GM04503 (cell line): ENCODE measurements at regions not wholly inside any gene's neighbourhood (a gene's known extent, or its start where the extent isn't known, plus 50 kb on each side); places are given as distances from the start of the nearest gene placed in this dataset.
"Not testable (repeated sequence)": the region's sequence is repeated elsewhere in the genome, so short reads cannot be mapped to it uniquely, and the experiment has no call there.

Experiments
- DNase-seq: peaks from one replicate; pipeline ENCODE4 v3.0.0-alpha.2; 2012; ENCODE audit warnings: low read depth

DNA sequence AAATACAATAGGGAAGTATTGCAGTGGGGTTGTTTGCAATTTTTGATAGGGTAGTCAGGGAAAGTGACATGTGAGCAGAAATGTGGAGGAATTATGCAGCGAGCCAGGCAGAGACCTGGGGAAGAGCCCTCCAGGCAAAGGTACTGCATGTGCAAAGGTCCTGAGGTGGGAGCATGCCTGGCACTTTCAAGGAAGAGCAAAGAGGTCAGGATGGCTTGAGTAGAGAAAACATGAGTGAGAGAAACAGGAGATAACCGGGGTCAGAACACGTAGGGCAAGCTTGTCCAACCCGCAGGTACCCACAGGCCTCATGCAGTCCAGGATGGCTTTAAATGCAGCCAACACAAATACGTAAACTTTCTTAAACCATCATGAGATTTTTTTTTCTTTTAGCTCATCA lies 71.0 kb downstream of the COQ2 start:
- no peak for DNase-seq

DNA sequence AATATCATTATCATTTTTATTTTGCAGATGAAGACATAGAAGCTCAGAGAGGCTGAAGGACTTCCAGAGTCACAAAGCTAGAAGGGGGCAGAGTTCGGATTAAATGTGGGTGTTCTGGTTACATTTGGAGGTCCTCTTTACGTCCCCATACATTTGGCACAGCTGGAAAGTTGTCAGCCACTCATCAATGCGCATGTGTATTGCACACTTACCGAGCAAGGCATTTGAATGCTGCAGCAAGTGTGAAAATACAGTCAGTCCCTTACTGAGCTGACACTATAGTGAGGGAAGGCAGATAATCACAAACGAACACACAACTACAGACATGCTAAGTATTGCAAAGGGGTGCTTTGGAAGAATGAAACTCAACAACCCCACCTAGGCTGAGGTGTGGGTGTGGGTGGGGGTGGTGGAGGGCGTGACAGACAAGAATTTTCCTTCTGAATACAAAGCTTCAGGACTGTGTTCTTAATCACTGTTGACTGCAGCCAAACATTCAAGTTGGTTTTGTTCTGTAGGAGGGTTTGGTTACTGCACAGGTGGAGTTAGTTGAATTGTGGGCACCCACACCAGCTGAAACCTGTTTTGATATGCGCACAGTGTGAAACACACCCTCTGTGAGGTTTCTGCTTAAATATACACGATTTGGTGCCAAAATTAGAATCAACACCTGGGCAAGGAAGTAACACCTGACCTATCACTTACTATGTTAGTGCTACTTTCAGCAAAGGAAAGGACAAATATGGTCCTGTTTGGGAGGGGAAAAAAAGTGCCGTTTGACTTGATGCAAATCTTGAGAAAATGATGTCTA lies 72.4 kb downstream of the COQ2 start:
- no peak for DNase-seq

DNA sequence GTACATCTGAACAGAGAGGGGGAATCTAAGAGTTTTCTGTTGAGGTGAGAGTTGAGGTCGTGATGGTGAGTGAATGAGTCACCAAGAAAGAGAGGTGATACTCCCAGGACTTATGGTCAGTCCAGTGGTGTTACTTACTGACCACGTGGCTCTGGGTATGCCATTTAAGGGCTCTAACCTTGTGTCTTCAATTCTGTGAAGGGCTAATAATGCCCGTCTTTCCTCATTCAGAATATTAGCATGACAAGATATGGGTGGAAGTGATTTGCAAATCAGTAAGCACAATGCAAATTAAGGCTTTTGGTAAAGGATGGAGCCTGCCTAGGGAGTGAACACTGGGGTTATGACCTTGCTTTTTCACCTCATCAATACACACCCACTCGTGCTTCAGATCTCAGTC lies 75.2 kb downstream of the COQ2 start:
- DNase-seq: no peak

DNA sequence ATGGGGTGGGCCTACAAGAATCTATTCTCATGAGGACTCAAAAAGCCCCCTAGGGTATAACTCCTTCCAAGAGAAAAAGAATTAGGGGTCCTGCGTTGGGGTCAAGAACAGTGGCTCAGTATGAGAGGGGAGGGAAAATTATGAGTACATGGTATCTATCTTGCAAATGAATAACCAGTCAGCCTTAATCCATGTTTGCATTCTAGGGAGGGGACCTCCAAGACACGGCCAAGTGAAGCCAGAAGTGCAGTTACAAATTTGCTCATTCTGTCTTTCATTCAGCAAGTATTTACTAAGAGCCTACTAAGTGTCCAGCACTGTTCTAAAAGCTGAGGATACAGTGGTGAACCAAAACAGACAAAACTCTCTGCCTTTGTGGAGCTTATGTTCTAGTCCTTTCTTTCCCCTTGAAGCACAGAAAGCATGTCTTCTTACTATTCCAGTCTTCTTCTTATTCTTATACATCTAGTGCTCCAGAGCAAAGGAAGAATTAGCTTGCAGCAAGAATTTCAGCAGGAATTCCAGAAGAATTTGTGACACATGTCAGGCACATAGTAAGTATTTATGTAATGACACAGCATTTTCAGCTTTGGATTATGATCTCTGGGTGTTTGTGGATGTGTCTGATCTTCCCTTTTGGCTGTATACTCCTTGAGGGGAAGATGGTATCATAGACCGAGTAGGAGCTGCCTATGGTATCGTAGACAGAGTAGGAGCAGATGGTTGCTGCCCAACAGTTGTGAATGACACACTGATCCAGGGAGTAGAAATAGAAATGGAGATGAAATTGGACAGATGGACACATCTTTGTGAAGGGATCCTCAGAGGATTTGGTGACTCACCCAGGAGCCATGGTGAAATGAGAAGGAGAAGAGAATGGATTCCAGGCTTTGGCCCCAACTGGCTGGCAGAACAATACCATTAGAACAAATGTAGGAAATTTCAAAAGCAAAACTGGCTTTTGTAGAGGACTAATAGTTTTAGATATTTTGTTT lies 75.9 kb downstream of the COQ2 start:
- no peak for DNase-seq

DNA sequence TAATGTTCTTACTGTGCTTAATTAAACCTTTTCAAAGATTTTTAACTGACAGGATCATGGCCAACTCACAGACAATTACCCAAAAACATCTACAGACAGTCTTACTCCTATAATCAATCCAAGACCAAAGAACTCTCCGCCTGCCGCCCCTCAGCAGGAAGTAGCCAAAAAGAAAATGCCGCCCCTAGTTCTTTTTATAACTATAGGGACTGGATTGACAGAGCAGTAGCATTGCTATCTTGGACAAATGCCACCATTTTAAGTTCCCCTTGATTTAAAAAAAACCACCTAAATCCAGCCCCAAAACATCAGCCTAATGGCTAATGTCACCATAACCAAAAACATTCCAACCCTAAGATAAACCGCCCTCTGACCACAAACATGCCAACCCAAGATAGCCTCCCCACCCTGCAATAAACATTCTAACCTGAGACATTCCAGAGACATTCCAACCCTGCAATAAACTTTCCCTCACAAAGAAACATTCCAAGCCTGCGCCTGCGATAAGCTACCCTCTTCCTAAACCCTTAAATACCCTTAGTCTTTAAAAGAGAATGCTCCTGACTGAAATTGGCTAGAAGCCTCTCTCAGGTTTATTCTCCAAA lies 77.0 kb downstream of the COQ2 start:
- peak; percentile 73 for DNase-seq

DNA sequence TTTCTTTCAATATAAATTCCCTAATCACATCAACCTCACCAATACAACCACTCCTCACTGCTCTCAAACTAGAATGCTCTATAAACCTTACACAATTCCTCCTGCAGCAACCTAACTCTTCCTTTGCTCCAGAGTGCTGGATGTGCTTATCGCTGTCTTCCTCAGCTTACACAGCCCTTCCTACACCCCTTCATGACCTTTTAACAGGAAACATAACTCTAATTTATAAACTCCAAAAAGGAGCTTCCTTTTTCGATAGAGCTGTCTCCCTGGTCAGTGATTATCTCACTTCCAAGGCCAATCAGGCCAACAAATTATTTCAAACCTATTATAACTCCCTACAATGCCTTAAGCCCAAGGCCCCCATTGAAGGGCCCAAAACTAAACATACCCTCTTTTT lies 78.8 kb downstream of the COQ2 start:
- no peak for DNase-seq

DNA sequence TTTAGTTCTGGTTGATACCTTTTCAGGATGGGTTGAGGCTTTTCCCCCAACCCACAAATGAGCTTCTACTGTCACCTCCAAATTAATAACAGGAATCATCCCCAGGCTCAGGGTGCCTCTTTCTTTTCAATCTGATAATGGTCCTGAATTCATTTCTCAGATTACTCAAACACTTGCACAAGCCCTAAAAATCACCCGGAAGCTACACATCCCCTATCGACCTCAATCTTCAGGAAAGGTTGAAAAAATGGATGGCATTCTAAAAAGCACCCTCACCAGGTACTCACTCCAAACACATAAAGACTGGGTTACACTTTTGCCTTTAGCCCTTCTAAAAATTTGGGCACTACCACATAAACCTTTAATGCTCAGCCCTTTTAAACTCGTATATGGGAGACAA lies 79.9 kb downstream of the COQ2 start:
- no peak for DNase-seq

DNA sequence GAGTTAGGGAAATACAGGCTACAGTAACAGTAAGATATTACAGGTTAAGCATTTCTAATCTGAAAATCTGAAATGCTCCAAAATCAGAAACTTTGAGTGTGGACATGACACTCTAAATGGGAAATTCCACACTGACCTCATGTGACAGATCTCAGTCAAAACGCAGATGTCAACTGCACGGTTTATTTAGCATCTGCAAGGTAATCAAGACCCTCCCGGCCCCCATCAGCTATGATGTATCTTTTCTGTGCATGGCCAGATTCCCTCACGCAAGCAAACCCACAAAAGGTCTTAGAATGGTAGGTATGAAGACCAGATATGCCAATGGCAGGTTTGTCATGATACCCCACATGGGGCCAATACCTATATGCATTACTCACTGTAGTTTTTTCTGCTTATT lies 82.8 kb downstream of the COQ2 start:
- DNase-seq: no peak

DNA sequence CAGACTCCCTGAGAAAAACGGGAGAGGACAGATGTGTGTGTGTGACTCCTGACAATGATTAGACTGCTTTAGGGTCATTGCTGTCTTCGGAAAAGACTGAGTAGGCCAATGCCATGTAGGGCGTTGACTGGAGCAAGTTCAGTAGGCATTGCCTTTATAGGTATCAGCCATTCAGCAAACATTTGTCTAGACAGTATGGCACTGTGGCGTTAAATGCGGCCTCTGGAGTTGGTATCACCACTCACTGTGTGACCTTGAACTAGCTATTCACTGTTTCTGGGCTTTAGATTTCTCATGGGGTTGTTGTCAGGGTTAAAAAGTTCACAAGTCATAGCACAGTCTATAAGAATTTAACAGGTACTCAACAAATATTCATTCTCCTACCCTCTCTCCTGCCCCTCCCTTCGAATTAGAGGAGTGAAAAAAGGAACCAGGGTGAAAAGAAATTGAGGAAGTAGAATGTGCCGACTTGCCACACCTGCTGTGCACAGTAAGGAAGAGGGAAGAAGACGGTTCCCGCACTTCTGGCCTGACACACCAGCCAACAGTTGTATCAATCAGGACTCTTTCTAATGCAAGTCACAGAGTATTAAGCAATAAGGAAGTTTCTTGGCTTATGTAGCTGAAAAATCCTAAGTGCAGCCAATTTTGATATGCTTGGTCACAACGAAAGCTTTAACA lies 83.2 kb upstream of the PLAC8 start:
- DNase-seq: no peak

DNA sequence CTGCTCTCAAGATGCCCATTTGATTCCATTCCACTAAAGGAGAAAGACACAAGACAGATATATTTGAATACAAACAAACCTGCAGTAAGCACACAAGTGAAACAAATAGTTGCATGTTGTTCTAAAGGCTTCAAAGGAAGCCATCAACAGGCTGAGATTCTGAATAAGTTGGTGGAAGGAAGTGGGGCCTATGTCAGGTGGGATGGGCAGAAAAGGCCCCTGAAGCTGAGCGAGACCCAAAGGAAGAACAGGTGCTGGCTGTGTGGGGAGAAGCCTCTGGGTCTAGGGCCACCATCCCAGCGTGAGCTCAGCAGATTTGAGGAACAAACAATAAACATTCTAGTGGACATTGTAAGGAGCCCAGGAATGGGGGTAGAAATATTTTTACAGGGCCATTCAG lies 82.4 kb upstream of the PLAC8 start:
- DNase-seq: no peak

DNA sequence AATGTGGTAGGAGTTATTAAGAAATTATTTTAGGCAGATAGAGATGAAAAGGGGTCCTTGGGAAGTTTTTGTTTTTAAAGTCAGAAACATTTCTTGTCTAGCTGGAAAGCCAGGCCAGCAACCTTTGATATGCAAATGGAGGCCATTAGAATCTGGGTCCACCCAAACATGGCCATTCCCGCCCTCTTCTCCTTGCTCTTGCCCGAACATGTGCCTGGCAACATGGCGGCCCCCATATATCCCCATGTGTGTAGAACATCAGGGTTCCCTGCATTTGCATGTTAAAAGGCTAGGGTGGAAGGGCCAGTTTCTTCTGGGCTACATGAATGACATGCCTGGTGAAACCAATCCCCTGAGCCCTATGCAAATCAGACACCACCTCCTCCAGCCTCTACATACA lies 80.7 kb upstream of the PLAC8 start:
- DNase-seq: no peak

DNA sequence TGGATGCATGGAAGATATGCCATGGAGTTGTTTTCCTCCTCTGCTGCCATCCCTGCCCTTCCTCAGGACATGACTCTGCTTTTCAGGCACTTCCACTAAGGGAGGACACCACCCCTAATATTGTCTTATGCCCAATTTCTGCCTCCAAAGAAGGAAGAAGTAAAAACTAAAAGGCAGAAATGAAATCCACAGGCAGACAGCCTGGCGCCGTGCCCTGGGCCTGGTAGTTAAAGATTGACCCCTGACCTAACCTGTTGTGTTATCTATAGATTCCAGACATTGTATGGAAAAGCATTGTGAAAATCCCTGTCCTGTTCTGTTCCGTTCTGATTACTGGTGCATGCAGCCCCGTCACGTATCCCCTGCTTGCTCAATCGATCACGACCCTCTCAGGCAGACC lies 80.1 kb upstream of the PLAC8 start:
- not testable (repeated sequence) for DNase-seq

DNA sequence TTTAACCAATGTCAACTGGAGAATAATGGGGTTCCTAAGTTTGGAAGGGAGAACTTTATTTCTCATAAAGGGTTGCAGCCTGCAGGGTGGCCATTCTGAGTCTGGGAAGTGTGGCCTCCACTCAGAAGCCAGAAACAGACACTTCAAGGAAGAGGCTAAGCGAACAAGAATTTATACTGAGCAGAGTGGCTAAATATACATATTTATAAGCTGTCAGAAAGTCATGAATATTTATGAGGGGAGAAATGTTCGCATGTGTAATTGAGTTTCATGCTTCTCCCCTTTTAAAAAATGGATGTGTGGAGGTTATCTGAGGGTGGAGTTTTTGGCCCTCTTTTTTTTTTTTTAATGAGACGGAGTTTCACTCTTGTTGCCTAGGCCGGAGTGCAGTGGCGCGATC lies 78.1 kb upstream of the PLAC8 start:
- DNase-seq: no peak

DNA sequence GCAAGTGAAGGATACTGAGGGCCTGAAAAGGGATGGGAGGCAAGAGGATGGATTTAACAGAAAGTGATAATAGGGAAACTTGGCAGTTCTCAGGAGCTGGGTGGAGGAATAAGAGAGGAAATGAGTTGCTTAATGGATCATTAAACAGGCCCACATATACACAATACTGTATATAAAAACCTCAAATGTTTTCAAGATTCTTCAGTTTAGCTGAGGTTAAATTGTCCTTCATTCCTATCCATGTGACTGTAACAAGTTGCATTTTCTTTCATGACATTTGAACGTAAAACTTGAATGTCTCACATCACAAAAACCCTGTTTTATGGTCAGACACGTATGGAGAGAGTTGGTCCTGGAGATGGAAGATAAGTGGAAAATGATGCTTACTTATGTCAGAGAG lies 76.5 kb upstream of the PLAC8 start:
- DNase-seq: no peak

DNA sequence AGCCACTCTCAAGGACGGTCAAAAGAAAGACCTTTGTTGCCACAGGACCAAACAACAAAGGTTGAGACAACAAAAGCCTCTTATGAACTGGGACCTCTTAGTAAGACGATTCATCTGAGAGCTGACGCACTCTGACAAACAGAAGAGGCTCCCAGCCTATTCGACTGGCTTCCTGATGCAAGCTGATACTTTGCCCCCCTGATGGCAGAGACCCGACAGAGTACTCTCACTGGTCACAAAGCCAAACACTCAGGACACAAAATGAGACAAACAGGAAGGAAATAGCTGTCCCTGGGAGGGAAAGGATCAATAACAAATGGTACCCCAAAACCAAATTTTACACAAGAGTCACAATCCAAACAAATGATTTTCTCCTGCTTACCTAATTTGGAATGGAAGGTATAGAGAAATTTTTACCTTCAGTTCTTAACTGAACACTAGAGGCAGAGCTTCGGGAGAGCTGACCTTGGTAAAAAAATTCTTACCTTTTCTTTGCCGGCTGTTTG lies 75.2 kb upstream of the PLAC8 start:
- DNase-seq: no peak

DNA sequence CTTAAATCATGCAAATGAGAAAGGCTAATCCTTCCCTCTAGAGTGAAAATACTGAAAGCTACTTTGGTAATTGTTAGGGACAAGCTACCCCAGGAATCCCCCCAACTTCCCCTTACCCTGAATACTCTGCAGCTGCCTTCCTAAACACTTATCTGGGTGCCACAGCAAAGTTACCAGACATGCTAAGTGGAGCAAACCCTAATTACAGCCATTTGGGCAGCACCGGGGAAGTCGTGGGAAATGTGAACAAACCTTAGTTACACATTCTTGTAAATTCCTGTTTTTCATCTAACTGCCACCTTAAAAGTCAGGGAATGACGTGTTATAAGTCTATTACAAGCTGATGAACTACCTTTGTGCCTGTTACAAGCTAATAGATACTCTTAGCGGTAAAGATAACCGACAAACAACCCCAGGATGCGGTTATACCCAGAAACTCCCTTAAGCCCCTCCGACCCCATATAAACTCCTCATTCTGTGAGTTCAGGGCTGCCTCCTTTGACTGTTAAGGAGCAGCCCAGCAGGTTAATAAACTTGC lies 66.0 kb upstream of the PLAC8 start:
- DNase-seq: no peak

DNA sequence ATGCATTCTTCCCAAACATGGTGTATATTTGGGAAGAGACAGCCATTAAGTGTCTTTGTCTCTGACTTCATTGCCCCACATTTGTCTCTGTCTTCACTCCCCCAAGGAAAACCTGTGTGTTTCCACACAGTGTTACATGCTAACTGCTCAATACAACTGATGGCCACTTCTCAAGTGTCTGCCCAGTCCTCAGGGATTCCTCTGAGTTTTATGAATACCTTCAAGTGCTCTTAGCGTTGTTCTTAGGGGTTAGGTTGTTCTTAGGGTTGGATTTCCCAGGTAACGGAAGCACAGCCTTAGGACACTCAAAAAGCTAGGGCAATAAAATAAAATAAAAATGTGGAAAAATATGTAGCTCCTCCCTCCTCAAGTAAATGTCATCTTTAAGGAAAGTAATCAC lies 64.7 kb upstream of the PLAC8 start:
- DNase-seq: no peak

DNA sequence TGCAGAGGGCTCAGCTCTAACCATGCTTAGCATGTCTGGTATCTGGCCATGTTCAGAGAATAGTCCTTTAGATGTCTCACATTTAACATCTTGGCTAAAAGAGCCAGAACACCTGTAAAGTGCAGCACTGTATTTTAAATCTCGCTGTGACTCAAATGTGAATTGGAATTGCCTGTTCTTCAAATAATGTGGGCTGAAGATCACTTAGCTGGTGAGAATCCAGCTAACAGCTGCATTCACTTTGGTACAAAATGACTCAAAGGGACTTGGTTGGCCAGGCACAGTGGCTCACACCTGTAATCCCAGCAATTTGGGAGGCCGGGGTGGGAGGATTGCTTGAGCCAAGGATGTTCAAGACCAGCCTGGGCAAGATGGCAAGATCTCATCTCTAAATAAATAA lies 63.5 kb upstream of the PLAC8 start:
- no peak for DNase-seq

DNA sequence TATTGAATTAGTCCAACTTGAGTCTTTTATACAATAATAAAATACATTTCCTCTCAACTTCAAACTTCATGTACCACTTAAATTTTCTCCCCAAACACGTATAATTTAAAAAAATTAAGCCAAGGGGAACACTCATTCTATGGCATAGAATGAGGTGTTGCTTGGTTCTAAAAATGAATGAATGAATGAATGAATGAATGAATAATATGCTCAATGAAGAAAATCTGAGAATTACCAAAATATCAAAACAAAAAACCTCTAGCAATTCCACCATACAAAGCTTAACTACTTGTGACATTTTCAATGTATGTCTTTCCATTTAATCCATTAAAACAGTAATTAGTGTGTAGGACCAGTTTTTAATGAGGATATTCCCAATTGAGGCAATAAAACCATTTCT lies 62.7 kb upstream of the PLAC8 start:
- no peak for DNase-seq

DNA sequence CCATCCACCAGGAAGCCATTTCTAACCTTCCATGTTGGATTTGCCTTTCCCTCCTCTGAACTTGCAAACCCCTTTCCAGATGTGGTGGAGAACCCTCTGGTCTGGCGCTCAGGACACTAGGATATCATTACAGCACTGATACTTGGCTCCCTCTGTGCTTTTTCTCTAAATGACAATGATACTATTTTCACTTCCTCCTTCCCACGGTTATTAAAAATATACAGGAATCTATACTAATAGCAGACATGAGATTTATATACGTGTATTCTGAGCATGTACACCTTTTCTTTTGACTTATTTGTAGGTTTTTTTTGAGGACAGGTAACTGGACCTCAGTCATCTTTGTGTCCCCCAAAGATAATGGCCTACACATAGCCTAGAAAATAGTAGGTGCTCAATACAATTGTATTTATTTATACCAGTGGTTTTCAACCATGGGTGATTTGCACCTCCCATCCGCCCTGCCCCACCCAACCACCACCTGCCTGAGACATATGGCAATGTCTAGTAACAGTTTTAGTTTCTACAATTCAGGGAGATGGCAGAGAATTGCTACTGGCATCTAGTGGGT lies 60.4 kb upstream of the PLAC8 start:
- DNase-seq: no peak

DNA sequence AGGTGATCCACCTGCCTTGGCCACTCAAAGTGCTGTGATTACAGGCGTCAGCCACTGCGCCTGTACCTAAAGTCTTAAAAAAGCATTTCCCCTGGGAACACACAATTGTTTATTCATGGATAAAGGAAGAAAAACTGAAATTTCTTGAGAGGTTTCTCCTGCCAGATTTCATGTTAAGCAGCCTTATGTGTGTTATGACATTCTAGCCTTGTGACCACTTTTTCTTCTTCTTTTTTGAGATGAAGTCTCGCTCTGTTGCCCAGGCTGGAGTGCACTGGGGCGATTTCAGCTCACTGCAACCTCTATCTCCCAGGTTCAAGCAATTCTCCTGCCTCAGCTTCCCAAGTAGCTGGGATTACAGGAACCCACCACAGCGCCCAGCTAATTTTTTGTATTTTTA lies 57.8 kb upstream of the PLAC8 start:
- DNase-seq: no peak
